Activated CD4-positive, CD25-positive, alpha-beta regulatory T cell treated with anti-CD3 and anti-CD28 coated beads, Interleukin-2, amount 50 U/mL, for 16 hours (primary cell): ENCODE measurements at regions not wholly inside any gene's neighbourhood (a gene's known extent, or its start where the extent isn't known, plus 50 kb on each side); places are given as distances from the start of the nearest gene placed in this dataset.

ENCODE experiments used
- DNase-seq: peaks from one replicate; pipeline ENCODE4 v3.0.0-alpha.2; 2020; ENCODE audit warnings: low read depth, low spot score

GRCh38 chr2:3062476-3063260 is 314.9 kb downstream of the EIPR1 start:
- DNase-seq = no peak

- DNase-seq = no peak
These were observed 317.6 kb downstream of the EIPR1 start for GRCh38 chr2:3060049-3060448.

GRCh38 chr2:3059141-3059925 is 318.3 kb downstream of the EIPR1 start:
- DNase-seq = no peak

- no peak for DNase-seq
These were observed 323.6 kb downstream of the EIPR1 start for GRCh38 chr2:3054066-3054465.

GRCh38 chr2:3051266-3051665 is 326.4 kb downstream of the EIPR1 start:
- DNase-seq = no peak

GRCh38 chr2:3046170-3046865 is 331.3 kb downstream of the EIPR1 start:
- no peak for DNase-seq

- DNase-seq = no peak
These were observed 332.2 kb downstream of the EIPR1 start for GRCh38 chr2:3045318-3045921.

GRCh38 chr2:3044587-3045317 is 332.9 kb downstream of the EIPR1 start:
- no peak for DNase-seq

GRCh38 chr2:3043726-3044125 is 333.9 kb downstream of the EIPR1 start:
- DNase-seq = no peak

GRCh38 chr2:3042601-3043585 is 334.7 kb downstream of the EIPR1 start:
- DNase-seq = no peak

- no peak for DNase-seq
These were observed 335.6 kb downstream of the EIPR1 start for GRCh38 chr2:3041841-3042600.

- no peak for DNase-seq
These were observed 336.4 kb downstream of the EIPR1 start for GRCh38 chr2:3041246-3041645.

GRCh38 chr2:3040496-3041140 is 337.0 kb downstream of the EIPR1 start:
- no peak for DNase-seq

GRCh38 chr2:3040066-3040428 is 337.6 kb downstream of the EIPR1 start:
- DNase-seq = no peak

GRCh38 chr2:3039188-3040065 is 338.2 kb downstream of the EIPR1 start:
- no peak for DNase-seq

- no peak for DNase-seq
These were observed 339.0 kb downstream of the EIPR1 start for GRCh38 chr2:3038636-3039035.

- no peak for DNase-seq
These were observed 340.1 kb downstream of the EIPR1 start for GRCh38 chr2:3037196-3038194.
